ENCODE measurements at regions not wholly inside any gene's neighbourhood (a gene's known extent, or its start where the extent isn't known, plus 50 kb on each side); places are given as distances from the start of the nearest gene placed in this dataset.

DNA sequence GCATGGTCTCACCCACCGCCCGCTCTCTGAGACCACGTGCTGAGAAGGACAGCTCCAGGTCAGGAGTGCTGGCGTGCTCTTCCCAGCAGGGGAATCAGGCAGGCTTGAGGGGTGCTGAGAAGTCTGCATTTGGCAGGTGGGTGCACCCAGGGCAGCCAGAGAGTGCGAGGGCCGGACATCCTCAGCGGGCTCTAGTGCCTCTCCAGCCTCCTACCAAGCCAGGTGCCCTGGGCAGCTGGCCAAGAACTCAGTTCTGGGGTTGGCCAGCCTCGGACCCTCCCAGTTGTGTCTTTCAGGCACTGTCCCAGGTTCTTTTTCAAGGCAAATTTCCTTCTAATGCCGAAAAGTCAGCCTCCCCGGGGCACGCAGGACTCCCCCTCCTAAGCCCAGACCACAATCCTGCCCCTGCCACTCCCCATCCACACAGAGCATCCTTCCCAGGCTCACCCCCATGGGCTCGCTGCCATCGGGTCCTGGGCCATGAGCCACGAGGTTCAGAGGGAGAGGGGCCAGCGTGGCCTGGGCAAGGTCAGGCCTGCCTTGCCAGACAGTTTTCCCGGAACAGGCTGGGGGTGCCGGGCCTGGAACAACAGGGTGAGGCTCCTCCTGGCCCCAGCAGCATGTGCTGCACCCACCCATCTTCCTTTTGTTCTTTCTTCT, 52.2 kb upstream of the GPC1 start:
- H3K27me3 ChIP-seq (ENCODE audit: insufficient read depth, low read length): no peaks in the 10 kb centered on the region
- H3K27me3 Mint-ChIP-seq (ENCODE audit: low read depth, unreplicated experiment): peaks cover 8% of the 10 kb centered on the region
- peaks cover 1% of the 10 kb centered on the region for H3K9me3 Mint-ChIP-seq (ENCODE audit: unreplicated experiment)
- peaks cover 15% of the 10 kb centered on the region for H3K4me1 Mint-ChIP-seq (ENCODE audit: low read depth, unreplicated experiment)
- no peak overlapping the region for H3K4me2 ChIP-seq (ENCODE audit: low read length)
- H3K4me1 ChIP-seq (ENCODE audit: insufficient read depth, low read length): peaks cover 15% of the 10 kb centered on the region
- TF ChIP-seq CTCF (IDR thresholded peaks at IDR 0.05; ENCODE audit: insufficient read depth, low read depth, low read length) (no peak), EZH2 (IDR thresholded peaks at IDR 0.05; ENCODE audit: insufficient read depth, low read length) (no peak)
- no peaks in the 10 kb centered on the region for H3K79me2 ChIP-seq (ENCODE audit: insufficient read depth, low read length)
- no peaks in the 10 kb centered on the region for H4K20me1 ChIP-seq (ENCODE audit: insufficient read depth, low read length)
- FAIRE-seq: no peak
- no peak for DNase-seq (ENCODE audit: low read depth)
- H3K9ac ChIP-seq (ENCODE audit: low read length): no peak overlapping the region
- no peak overlapping the region for H3K4me3 Mint-ChIP-seq (ENCODE audit: unreplicated experiment)
- H3K4me3 ChIP-seq (ENCODE audit: insufficient read depth, low read depth, low read length): no peak overlapping the region
- peaks cover 4% of the 10 kb centered on the region for H3K36me3 Mint-ChIP-seq (ENCODE audit: low read depth, unreplicated experiment)
- no peaks in the 10 kb centered on the region for H3K36me3 ChIP-seq (ENCODE audit: insufficient read depth, low read length)
- H3K27ac Mint-ChIP-seq (ENCODE audit: unreplicated experiment): no peak overlapping the region
- no peak overlapping the region for H3K27ac ChIP-seq (ENCODE audit: low read depth, low read length)
- peaks cover 3% of the 10 kb centered on the region for H3K9me3 ChIP-seq (ENCODE audit: insufficient read depth, low read depth, low read length)
- H2AFZ ChIP-seq (ENCODE audit: low read depth, low read length): no peak overlapping the region

DNA sequence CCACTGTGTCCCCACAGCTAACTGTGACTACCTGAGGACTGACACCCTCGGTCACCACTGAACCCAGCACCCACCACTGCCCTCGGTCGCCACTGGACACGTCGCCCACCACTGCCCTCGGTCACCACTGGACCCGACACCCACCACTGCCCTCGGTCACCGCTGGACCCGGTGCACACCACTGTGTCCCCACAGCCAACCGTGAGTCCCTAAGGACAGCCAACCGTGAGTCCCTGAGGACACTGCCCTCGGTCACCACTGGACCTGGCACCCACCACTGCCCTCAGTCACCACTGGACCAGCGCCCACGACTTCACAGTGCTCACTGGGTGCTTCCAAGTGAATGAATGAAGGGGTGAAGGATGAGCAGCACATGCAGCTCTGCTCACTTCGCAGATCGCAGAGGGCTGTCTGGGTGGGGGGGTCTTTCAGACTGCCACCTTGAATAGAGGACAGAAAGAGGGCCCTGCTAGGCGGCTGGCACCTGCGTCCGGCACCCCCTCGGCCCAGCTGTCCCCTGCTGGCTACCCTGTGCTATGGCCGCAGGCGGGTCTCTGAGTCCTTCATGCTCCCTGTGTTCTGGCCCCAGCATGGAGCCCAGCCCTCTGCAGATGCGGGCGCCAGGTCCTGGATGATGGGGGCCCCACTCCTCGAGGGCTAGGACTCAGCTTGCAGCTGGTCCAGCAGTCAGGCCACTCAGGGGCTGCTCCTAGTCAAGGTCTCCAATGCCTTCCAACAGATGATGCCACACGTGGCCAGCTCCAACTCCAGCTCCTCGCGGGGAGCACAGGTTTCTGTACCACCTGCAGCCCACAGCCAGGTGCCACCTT, 51.4 kb upstream of the GPC1 start:
- TF ChIP-seq CTCF (IDR thresholded peaks at IDR 0.05; ENCODE audit: insufficient read depth, low read depth, low read length) (no peak), EZH2 (IDR thresholded peaks at IDR 0.05; ENCODE audit: insufficient read depth, low read length) (no peak)
- Histone ChIP-seq H3K79me2 (ENCODE audit: insufficient read depth, low read length) (no peaks in the 10 kb centered on the region), H3K4me3 (ENCODE audit: insufficient read depth, low read depth, low read length) (no peak overlapping the region), H2AFZ (ENCODE audit: low read depth, low read length) (no peak overlapping the region), H3K27ac (ENCODE audit: low read depth, low read length) (no peak overlapping the region), H4K20me1 (ENCODE audit: insufficient read depth, low read length) (no peaks in the 10 kb centered on the region), H3K9ac (ENCODE audit: low read length) (no peak overlapping the region), H3K27me3 (ENCODE audit: insufficient read depth, low read length) (no peaks in the 10 kb centered on the region), H3K36me3 (ENCODE audit: insufficient read depth, low read length) (no peaks in the 10 kb centered on the region), H3K4me2 (ENCODE audit: low read length) (no peak overlapping the region), H3K9me3 (ENCODE audit: insufficient read depth, low read depth, low read length) (peaks cover 3% of the 10 kb centered on the region), H3K4me1 (ENCODE audit: insufficient read depth, low read length) (peaks cover 17% of the 10 kb centered on the region)
- Mint-ChIP-seq H3K36me3 (ENCODE audit: low read depth, unreplicated experiment) (peaks cover 4% of the 10 kb centered on the region), H3K9me3 (ENCODE audit: unreplicated experiment) (peaks cover 1% of the 10 kb centered on the region), H3K4me3 (ENCODE audit: unreplicated experiment) (no peak overlapping the region), H3K27ac (ENCODE audit: unreplicated experiment) (no peak overlapping the region), H3K27me3 (ENCODE audit: low read depth, unreplicated experiment) (peaks cover 8% of the 10 kb centered on the region), H3K4me1 (ENCODE audit: low read depth, unreplicated experiment) (peaks cover 15% of the 10 kb centered on the region)
- no peak for DNase-seq (ENCODE audit: low read depth)
- FAIRE-seq: no peak

Data from astrocyte (in vitro differentiated cells and primary cell).